ENCODE measurements at regions not wholly inside any gene's neighbourhood (a gene's known extent, or its start where the extent isn't known, plus 50 kb on each side); places are given as distances from the start of the nearest gene placed in this dataset.

DNA sequence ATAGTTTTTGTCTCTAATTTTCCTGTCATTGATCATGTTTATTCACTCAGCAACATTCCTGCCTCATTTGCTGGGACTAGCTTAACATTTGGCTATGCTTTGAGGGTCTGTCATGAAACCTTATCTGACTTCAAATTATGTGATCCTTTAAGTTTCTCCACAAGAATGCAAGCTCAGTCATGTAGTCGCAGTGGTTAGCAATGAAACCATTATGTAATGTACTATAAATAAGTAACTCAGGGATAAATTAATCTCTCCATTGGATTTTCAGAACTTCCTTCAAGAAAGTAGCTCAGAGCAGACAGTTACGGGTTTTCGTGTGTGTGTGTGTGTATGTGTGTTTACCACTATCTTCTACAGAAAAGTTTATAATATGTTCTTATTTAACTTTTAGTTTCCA is 993.6 kb downstream of the ADGRL3 start:
- no peak overlapping the region for H3K27ac Mint-ChIP-seq
- no peak overlapping the region for H3K14ac ChIP-seq (ENCODE audit: insufficient read depth, low read length)

More for the DNA sequence above, 993.6 kb downstream of the ADGRL3 start:
- H2BK120ac ChIP-seq (ENCODE audit: low read depth, low read length, poor library complexity, severe bottlenecking), result no peak overlapping the region
- no peak overlapping the region for H3K27ac ChIP-seq (ENCODE audit: insufficient read length, low read depth, low read length)
- H2AFZ ChIP-seq (ENCODE audit: low read length), result no peak overlapping the region
- no peaks in the 10 kb centered on the region for H3K27me3 ChIP-seq (ENCODE audit: insufficient read depth, low read length)
- H3K56ac ChIP-seq (ENCODE audit: insufficient read length, low read depth, low read length), result no peak overlapping the region
- Mint-ChIP-seq H3K27me3 (ENCODE audit: low read depth) (no peaks in the 10 kb centered on the region), H3K4me1 (no peaks in the 10 kb centered on the region), H3K9me3 (no peaks in the 10 kb centered on the region), H3K36me3 (ENCODE audit: insufficient read depth in 1 of 3, low read depth in 3 of 3) (no peaks in the 10 kb centered on the region), H3K4me3 (no peak overlapping the region)
- no peak overlapping the region for H3K18ac ChIP-seq (ENCODE audit: insufficient read length, low read depth, low read length)
- no peak overlapping the region for H3K4ac ChIP-seq (ENCODE audit: low read depth, low read length)
- H3K9me3 ChIP-seq (ENCODE audit: control insufficient read depth, low read depth, low read length), result no peaks in the 10 kb centered on the region
- no peak overlapping the region for H2BK5ac ChIP-seq (ENCODE audit: insufficient read length, low read length)
- H3K79me1 ChIP-seq (ENCODE audit: insufficient read depth, low read depth, low read length, poor library complexity, severe bottlenecking), result no peaks in the 10 kb centered on the region
- H3K9ac ChIP-seq (ENCODE audit: extremely low read depth, insufficient read length, low read length), result no peak overlapping the region
- no peak overlapping the region for H2AK5ac ChIP-seq (ENCODE audit: insufficient read length, low read length)
- H3K4me1 ChIP-seq (ENCODE audit: insufficient read depth, low read length), result no peaks in the 10 kb centered on the region
- H4K8ac ChIP-seq (replicated peaks; ENCODE audit: insufficient read length, low read depth, low read length), result no peak overlapping the region
- H3K23ac ChIP-seq (ENCODE audit: insufficient read length, low read depth, low read length), result no peak overlapping the region
- DNase-seq, result no peak
- TF ChIP-seq, protein P1, sequence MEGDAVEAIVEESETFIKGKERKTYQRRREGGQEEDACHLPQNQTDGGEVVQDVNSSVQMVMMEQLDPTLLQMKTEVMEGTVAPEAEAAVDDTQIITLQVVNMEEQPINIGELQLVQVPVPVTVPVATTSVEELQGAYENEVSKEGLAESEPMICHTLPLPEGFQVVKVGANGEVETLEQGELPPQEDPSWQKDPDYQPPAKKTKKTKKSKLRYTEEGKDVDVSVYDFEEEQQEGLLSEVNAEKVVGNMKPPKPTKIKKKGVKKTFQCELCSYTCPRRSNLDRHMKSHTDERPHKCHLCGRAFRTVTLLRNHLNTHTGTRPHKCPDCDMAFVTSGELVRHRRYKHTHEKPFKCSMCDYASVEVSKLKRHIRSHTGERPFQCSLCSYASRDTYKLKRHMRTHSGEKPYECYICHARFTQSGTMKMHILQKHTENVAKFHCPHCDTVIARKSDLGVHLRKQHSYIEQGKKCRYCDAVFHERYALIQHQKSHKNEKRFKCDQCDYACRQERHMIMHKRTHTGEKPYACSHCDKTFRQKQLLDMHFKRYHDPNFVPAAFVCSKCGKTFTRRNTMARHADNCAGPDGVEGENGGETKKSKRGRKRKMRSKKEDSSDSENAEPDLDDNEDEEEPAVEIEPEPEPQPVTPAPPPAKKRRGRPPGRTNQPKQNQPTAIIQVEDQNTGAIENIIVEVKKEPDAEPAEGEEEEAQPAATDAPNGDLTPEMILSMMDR (conservative IDR thresholded peaks at IDR 0.05), result no peak
- no peak overlapping the region for H3T11ph ChIP-seq (ENCODE audit: low read length)
- no peak overlapping the region for H4K91ac ChIP-seq (ENCODE audit: insufficient read length, low read depth, low read length)
- no CpG with 5 or more reads among the region's 3 CpGs for WGBS (ENCODE audit: extremely low coverage, insufficient read length, low lambda C conversion rate)
- H2BK15ac ChIP-seq (ENCODE audit: low read depth, low read length), result no peak overlapping the region
- no peak overlapping the region for H2BK20ac ChIP-seq (ENCODE audit: low read depth, low read length, poor library complexity, severe bottlenecking)
- H4K5ac ChIP-seq (ENCODE audit: insufficient read length, low read depth, low read length), result no peak overlapping the region
- H3K23me2 ChIP-seq (ENCODE audit: insufficient read length, low read depth, low read length, poor library complexity, severe bottlenecking), result no peaks in the 10 kb centered on the region
- H3K79me2 ChIP-seq (ENCODE audit: insufficient read depth, low read length), result no peaks in the 10 kb centered on the region
- H2BK12ac ChIP-seq (ENCODE audit: insufficient read length, low read depth, low read length), result no peak overlapping the region
- no peak overlapping the region for H3K4me2 ChIP-seq (ENCODE audit: insufficient read depth, insufficient read length, low read length)
- H4K20me1 ChIP-seq (ENCODE audit: control insufficient read depth, insufficient read depth, insufficient read length), result no peaks in the 10 kb centered on the region

All from H9 (cell line).